B cell (primary cell): ENCODE measurements at regions not wholly inside any gene's neighbourhood (a gene's known extent, or its start where the extent isn't known, plus 50 kb on each side); places are given as distances from the start of the nearest gene placed in this dataset.

Source experiments
- CTCF ChIP-seq: fragments of 200-600 bp; IDR thresholded peaks from one replicate; pipeline ENCODE4 v1.8.0; 2022; ENCODE audit warnings: antibody characterized with exemption, mild to moderate bottlenecking
- EZH2 ChIP-seq: IDR thresholded peaks from 2 replicates; pipeline ENCODE4 v1.6.1; 2012; ENCODE audit warnings: borderline replicate concordance, low read depth, mild to moderate bottlenecking, moderate library complexity, low read length; ENCODE audit not compliant: insufficient read depth, poor library complexity, severe bottlenecking

- TF ChIP-seq CTCF (no peak), EZH2 (no peak)
Measured at GRCh38 chrX:107542040-107542439, 86.3 kb upstream of the PRPS1 start.
